Liver (tissue), 8 donors: ENCODE measurements at regions not wholly inside any gene's neighbourhood (a gene's known extent, or its start where the extent isn't known, plus 50 kb on each side); places are given as distances from the start of the nearest gene placed in this dataset.

Experiments
- DNase-seq: peaks from one replicate; pipeline ENCODE4 v3.0.0-alpha.2; 2017; ENCODE audit warnings: low spot score
- H3K27ac ChIP-seq, 2 donors: one replicate each; pipeline ENCODE4 v1.7.0; 2013; ENCODE audit warnings: inconsistent platforms in 2 of 2, low read length in 2 of 2, control low read depth in 1 of 2, low read depth in 1 of 2, mild to moderate bottlenecking in 1 of 2
- H3K27me3 ChIP-seq, 4 donors: one replicate each; pipeline versions ENCODE4 v1.6.1 to v1.7.0; 2013; ENCODE audit warnings: low read length in 3 of 4, inconsistent platforms in 1 of 4, mild to moderate bottlenecking in 1 of 4, moderate library complexity in 1 of 4; ENCODE audit not compliant: control insufficient read depth in 4 of 4, insufficient read depth in 4 of 4
- H3K36me3 ChIP-seq, 4 donors: one replicate each; pipeline versions ENCODE4 v1.6.1 to v1.7.0; 2013; ENCODE audit warnings: low read length in 3 of 4, mild to moderate bottlenecking in 3 of 4, low read depth in 1 of 4, moderate library complexity in 1 of 4; ENCODE audit not compliant: control insufficient read depth in 4 of 4, insufficient read depth in 3 of 4
- H3K4me1 ChIP-seq, 4 donors: one replicate each; pipeline versions ENCODE4 v1.6.1 to v1.7.0; 2013; ENCODE audit warnings: low read length in 3 of 4, mild to moderate bottlenecking in 3 of 4, moderate library complexity in 1 of 4; ENCODE audit not compliant: control insufficient read depth in 4 of 4, insufficient read depth in 4 of 4
- H3K4me3 ChIP-seq, 3 donors: one replicate each; pipeline versions ENCODE4 v1.6.1 to v1.7.0; 2013; ENCODE audit warnings: low read length in 3 of 3, control low read depth in 1 of 3, low read depth in 1 of 3, mild to moderate bottlenecking in 1 of 3
- H3K9ac ChIP-seq, 2 donors: one replicate each; pipeline ENCODE4 v1.7.0; 2013; ENCODE audit warnings: low read length in 2 of 2, mild to moderate bottlenecking in 2 of 2, moderate library complexity in 2 of 2, control low read depth in 1 of 2, low read depth in 1 of 2
- H3K9me3 ChIP-seq, 4 donors: one replicate each; pipeline versions ENCODE4 v1.6.1 to v1.7.0; 2013; ENCODE audit warnings: low read length in 3 of 4; ENCODE audit not compliant: control insufficient read depth in 4 of 4
- EGR1 ChIP-seq, 2 donors: IDR thresholded peaks; 2 replicates each; pipeline ENCODE4 v1.6.1; 2016 to 2018; ENCODE audit warnings: antibody characterized with exemption in 2 of 2, low read depth in 2 of 2
- FOXA1 ChIP-seq: IDR thresholded peaks from 2 replicates; pipeline ENCODE4 v1.6.1; 2016; ENCODE audit warnings: antibody characterized with exemption
- FOXA2 ChIP-seq: IDR thresholded peaks from 2 replicates; pipeline ENCODE4 v1.6.1; 2016; ENCODE audit warnings: antibody characterized with exemption
- GABPA ChIP-seq, 2 donors: IDR thresholded peaks in 1 of 2; conservative IDR thresholded peaks in 1 of 2; 2 replicates each; pipeline ENCODE4 v1.6.1; 2016; ENCODE audit warnings: antibody characterized with exemption in 2 of 2, mild to moderate bottlenecking in 1 of 2, moderate library complexity in 1 of 2
- HNF4A ChIP-seq, 2 donors: conservative IDR thresholded peaks; 2 replicates each; pipeline ENCODE4 v1.6.1; 2016; ENCODE audit warnings: antibody characterized with exemption in 2 of 2, mild to moderate bottlenecking in 2 of 2
- HNF4G ChIP-seq: IDR thresholded peaks from 2 replicates; pipeline ENCODE4 v1.6.1; 2016; ENCODE audit warnings: antibody characterized with exemption
- JUND ChIP-seq, 2 donors: IDR thresholded peaks; 2 replicates each; pipeline ENCODE4 v1.6.1; 2016; ENCODE audit warnings: antibody characterized with exemption in 2 of 2
- NR2F2 ChIP-seq: IDR thresholded peaks from 2 replicates; pipeline ENCODE4 v1.6.1; 2016; ENCODE audit warnings: antibody characterized with exemption
- RAD21 ChIP-seq, 2 donors: IDR thresholded peaks; 2 replicates each; pipeline ENCODE4 v1.6.1; 2016; ENCODE audit warnings: antibody characterized with exemption in 2 of 2, mild to moderate bottlenecking in 2 of 2
- REST ChIP-seq: IDR thresholded peaks from 2 replicates; pipeline ENCODE4 v1.6.1; 2016; ENCODE audit warnings: antibody characterized with exemption, mild to moderate bottlenecking
- RXRA ChIP-seq, 2 donors: IDR thresholded peaks; 2 replicates each; pipeline ENCODE4 v1.6.1; 2017 to 2018; ENCODE audit warnings: antibody characterized with exemption in 2 of 2, mild to moderate bottlenecking in 1 of 2
- SP1 ChIP-seq: IDR thresholded peaks from 2 replicates; pipeline ENCODE4 v1.6.1; 2018; ENCODE audit warnings: antibody characterized with exemption, mild to moderate bottlenecking
- TAF1 ChIP-seq: conservative IDR thresholded peaks from 2 replicates; pipeline ENCODE4 v1.6.1; 2016; ENCODE audit warnings: antibody characterized with exemption, mild to moderate bottlenecking
- YY1 ChIP-seq: IDR thresholded peaks from 2 replicates; pipeline ENCODE4 v1.6.1; 2016; ENCODE audit warnings: antibody characterized with exemption, mild to moderate bottlenecking
- WGBS: extraction: QIAGEN DNeasy Blood & Tissue Kit; methylation state at CpG from one replicate; pipeline ENCODE4 v1.1.7; 2013; 5-methylcytosine and 5-hydroxymethylcytosine counted together
- TF ChIP-seq, protein P1 (sequence below): fragments of 150-350 bp; IDR thresholded peaks from 2 replicates; pipeline ENCODE4 v1.5.1; 2017; ENCODE audit warnings: improper control_type of control experiment, low read depth, low read length; ENCODE audit not compliant: missing input control
- TF ChIP-seq, protein P2 (sequence below): IDR thresholded peaks from 2 replicates; pipeline ENCODE4 v1.6.1; 2016; ENCODE audit warnings: antibody characterized with exemption
- TF ChIP-seq, protein P3 (sequence below): IDR thresholded peaks from 2 replicates; pipeline ENCODE4 v1.6.1; 2016; ENCODE audit warnings: antibody characterized with exemption
- TF ChIP-seq, protein P4 (sequence below): IDR thresholded peaks from 2 replicates; pipeline ENCODE4 v1.6.1; 2016; ENCODE audit warnings: antibody characterized with exemption
- donor health status: healthy.
- donor health status: healthy.
- donor health status: healthy.
- donor health status: healthy.
- donor health status: healthy.

- no peak for TF ChIP-seq RXRA (IDR thresholded peaks at IDR 0.05)
- TF ChIP-seq YY1 = no peak
- no peak for TF ChIP-seq GABPA (IDR thresholded peaks at IDR 0.05 in 1 of 2, conservative IDR thresholded peaks at IDR 0.05 in 1 of 2)
These were observed 220.1 kb upstream of the PABPC4L start (continued) for GRCh38 chr4:134421734-134422133.

GRCh38 chr4:134408897-134409296 lies 207.3 kb upstream of the PABPC4L start:
- Histone ChIP-seq H3K36me3 (no peaks in the 10 kb centered on the region), H3K27ac (no peak overlapping the region), H3K4me3 (no peak overlapping the region), H3K27me3 (peaks cover 0 to 3% (median 0%) of the 10 kb centered on the region in 4 donors), H3K4me1 (no peaks in the 10 kb centered on the region), H3K9me3 (no peaks in the 10 kb centered on the region), H3K9ac (no peak overlapping the region)
- no peak for DNase-seq
- 53% methylated on average over 2 of the region's 2 CpGs for WGBS
- no peak for TF ChIP-seq EGR1 (IDR thresholded peaks at IDR 0.05; ENCODE audit: low read depth in 2 of 2)

- WGBS = 61% methylated on average over 2 of the region's 2 CpGs
- H3K9me3 ChIP-seq = peaks cover 2 to 5% (median 3%) of the 10 kb centered on the region in 4 donors
- no peaks in the 10 kb centered on the region for H3K27me3 ChIP-seq
- H3K36me3 ChIP-seq = no peaks in the 10 kb centered on the region
- H3K27ac ChIP-seq = no peak overlapping the region
- no peak overlapping the region for H3K4me3 ChIP-seq
- no peak overlapping the region for H3K9ac ChIP-seq
- TF ChIP-seq FOXA1 (no peak), NR2F2 (no peak), TAF1 (no peak), YY1 (no peak), GABPA (IDR thresholded peaks at IDR 0.05 in 1 of 2, conservative IDR thresholded peaks at IDR 0.05 in 1 of 2) (no peak), FOXA2 (no peak), RXRA (IDR thresholded peaks at IDR 0.05) (no peak), HNF4G (no peak), REST (no peak), SP1 (no peak), EGR1 (IDR thresholded peaks at IDR 0.05; ENCODE audit: low read depth in 2 of 2) (no peak), RAD21 (IDR thresholded peaks at IDR 0.05) (no peak), JUND (IDR thresholded peaks at IDR 0.05) (no peak), HNF4A (conservative IDR thresholded peaks at IDR 0.05) (no peak)
- TF ChIP-seq, protein P1, sequence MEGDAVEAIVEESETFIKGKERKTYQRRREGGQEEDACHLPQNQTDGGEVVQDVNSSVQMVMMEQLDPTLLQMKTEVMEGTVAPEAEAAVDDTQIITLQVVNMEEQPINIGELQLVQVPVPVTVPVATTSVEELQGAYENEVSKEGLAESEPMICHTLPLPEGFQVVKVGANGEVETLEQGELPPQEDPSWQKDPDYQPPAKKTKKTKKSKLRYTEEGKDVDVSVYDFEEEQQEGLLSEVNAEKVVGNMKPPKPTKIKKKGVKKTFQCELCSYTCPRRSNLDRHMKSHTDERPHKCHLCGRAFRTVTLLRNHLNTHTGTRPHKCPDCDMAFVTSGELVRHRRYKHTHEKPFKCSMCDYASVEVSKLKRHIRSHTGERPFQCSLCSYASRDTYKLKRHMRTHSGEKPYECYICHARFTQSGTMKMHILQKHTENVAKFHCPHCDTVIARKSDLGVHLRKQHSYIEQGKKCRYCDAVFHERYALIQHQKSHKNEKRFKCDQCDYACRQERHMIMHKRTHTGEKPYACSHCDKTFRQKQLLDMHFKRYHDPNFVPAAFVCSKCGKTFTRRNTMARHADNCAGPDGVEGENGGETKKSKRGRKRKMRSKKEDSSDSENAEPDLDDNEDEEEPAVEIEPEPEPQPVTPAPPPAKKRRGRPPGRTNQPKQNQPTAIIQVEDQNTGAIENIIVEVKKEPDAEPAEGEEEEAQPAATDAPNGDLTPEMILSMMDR = no peak
- TF ChIP-seq, protein P2, sequence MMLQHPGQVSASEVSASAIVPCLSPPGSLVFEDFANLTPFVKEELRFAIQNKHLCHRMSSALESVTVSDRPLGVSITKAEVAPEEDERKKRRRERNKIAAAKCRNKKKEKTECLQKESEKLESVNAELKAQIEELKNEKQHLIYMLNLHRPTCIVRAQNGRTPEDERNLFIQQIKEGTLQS = no peak
- TF ChIP-seq, protein P3, sequence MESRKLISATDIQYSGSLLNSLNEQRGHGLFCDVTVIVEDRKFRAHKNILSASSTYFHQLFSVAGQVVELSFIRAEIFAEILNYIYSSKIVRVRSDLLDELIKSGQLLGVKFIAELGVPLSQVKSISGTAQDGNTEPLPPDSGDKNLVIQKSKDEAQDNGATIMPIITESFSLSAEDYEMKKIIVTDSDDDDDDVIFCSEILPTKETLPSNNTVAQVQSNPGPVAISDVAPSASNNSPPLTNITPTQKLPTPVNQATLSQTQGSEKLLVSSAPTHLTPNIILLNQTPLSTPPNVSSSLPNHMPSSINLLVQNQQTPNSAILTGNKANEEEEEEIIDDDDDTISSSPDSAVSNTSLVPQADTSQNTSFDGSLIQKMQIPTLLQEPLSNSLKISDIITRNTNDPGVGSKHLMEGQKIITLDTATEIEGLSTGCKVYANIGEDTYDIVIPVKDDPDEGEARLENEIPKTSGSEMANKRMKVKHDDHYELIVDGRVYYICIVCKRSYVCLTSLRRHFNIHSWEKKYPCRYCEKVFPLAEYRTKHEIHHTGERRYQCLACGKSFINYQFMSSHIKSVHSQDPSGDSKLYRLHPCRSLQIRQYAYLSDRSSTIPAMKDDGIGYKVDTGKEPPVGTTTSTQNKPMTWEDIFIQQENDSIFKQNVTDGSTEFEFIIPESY = no peak
- TF ChIP-seq, protein P4, sequence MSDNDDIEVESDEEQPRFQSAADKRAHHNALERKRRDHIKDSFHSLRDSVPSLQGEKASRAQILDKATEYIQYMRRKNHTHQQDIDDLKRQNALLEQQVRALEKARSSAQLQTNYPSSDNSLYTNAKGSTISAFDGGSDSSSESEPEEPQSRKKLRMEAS = no peak
- no peak for DNase-seq
- no peaks in the 10 kb centered on the region for H3K4me1 ChIP-seq
These were observed 200.2 kb upstream of the PABPC4L start for GRCh38 chr4:134401798-134402197.
